WTC11 (cell line): ENCODE measurements at regions not wholly inside any gene's neighbourhood (a gene's known extent, or its start where the extent isn't known, plus 50 kb on each side); places are given as distances from the start of the nearest gene placed in this dataset.

ENCODE experiments used
- ATAC-seq: fragments of 200-7000 bp; cut with Tn5 transposase; 2 replicates; pipeline ENCODE4 v1.10.0; 2021; ENCODE audit warnings: mild to moderate bottlenecking, moderate library complexity
- CTCF ChIA-PET: fragments of 300-600 bp; sonication (Branson Sonifier 250); formaldehyde crosslinking; loops from one replicate; lab custom pipeline; 2021; ENCODE audit warnings: antibody characterized with exemption; lab: Charles Lee
- POLR2A ChIA-PET: fragments of 350-600 bp; sonication (Branson Sonifier 250); formaldehyde crosslinking; loops from one replicate; lab custom pipeline; 2021; ENCODE audit warnings: antibody characterized with exemption; lab: Charles Lee
- DNase-seq: peaks from one replicate; pipeline ENCODE4 v3.0.0; 2021; ENCODE audit warnings: low spot score
- H3K27ac Mint-ChIP-seq: 2 replicates; pipeline ENCODE4 v1.8.0; 2021; ENCODE audit warnings: mixed read lengths
- H3K27me3 Mint-ChIP-seq: 2 replicates; pipeline ENCODE4 v1.8.0; 2021; ENCODE audit warnings: low read depth, mild to moderate bottlenecking, moderate library complexity, mixed read lengths
- H3K36me3 Mint-ChIP-seq: 2 replicates; pipeline ENCODE4 v1.8.0; 2021; ENCODE audit warnings: mixed read lengths
- H3K4me1 Mint-ChIP-seq: 2 replicates; pipeline ENCODE4 v1.8.0; 2022; ENCODE audit warnings: mixed read lengths
- H3K4me3 Mint-ChIP-seq: 2 replicates; pipeline ENCODE4 v1.8.0; 2021; ENCODE audit warnings: mild to moderate bottlenecking, moderate library complexity, mixed read lengths
- H3K9me3 Mint-ChIP-seq: 2 replicates; pipeline ENCODE4 v1.8.0; 2021; ENCODE audit warnings: mixed read lengths
- CBFB ChIP-seq: sonication (generic); formaldehyde crosslinking; IDR thresholded peaks from 2 replicates; pipeline ENCODE4 v1.8.1; 2022; ENCODE audit warnings: mild to moderate bottlenecking, low read depth, missing genetic modification reagents
- CREB1 ChIP-seq: sonication (generic); formaldehyde crosslinking; IDR thresholded peaks from 2 replicates; pipeline ENCODE4 v1.8.0; 2023; ENCODE audit warnings: mild to moderate bottlenecking, missing genetic modification reagents
- JUN ChIP-seq: sonication (generic); formaldehyde crosslinking; IDR thresholded peaks from 2 replicates; pipeline ENCODE4 v1.8.0; 2023; ENCODE audit warnings: mild to moderate bottlenecking, missing genetic modification reagents
- MXD4 ChIP-seq: fragments of 250-450 bp; sonication (Bioruptor Pico); IDR thresholded peaks from 2 replicates; pipeline ENCODE4 v1.8.0; 2021; ENCODE audit warnings: mild to moderate bottlenecking, moderate library complexity, borderline replicate concordance
- NFE2L1 ChIP-seq: sonication (generic); formaldehyde crosslinking; IDR thresholded peaks from 2 replicates; pipeline ENCODE4 v1.8.1; 2023; ENCODE audit warnings: missing genetic modification reagents
- RORB ChIP-seq: fragments of 250-450 bp; sonication (Bioruptor Pico); IDR thresholded peaks from 2 replicates; pipeline ENCODE4 v1.9.0; 2021; ENCODE audit warnings: mild to moderate bottlenecking
- SOX15 ChIP-seq: fragments of 250-450 bp; sonication (Bioruptor Pico); IDR thresholded peaks from 2 replicates; pipeline ENCODE4 v1.9.0; 2021; ENCODE audit warnings: mild to moderate bottlenecking
- TCF7 ChIP-seq: sonication (generic); formaldehyde crosslinking; IDR thresholded peaks from 2 replicates; pipeline ENCODE4 v1.8.0; 2022; ENCODE audit warnings: mild to moderate bottlenecking, low read depth, missing genetic modification reagents, moderate library complexity
- ZNF232 ChIP-seq: sonication (generic); formaldehyde crosslinking; IDR thresholded peaks from 2 replicates; pipeline ENCODE4 v1.8.0; 2022; ENCODE audit warnings: mild to moderate bottlenecking, missing genetic modification reagents
- ZNF317 ChIP-seq: sonication (generic); formaldehyde crosslinking; IDR thresholded peaks from 2 replicates; pipeline ENCODE4 v1.8.1; 2023; ENCODE audit warnings: low read depth, mild to moderate bottlenecking, moderate library complexity, missing genetic modification reagents, borderline replicate concordance
- TF ChIP-seq, protein P1 (sequence below): sonication (generic); formaldehyde crosslinking; conservative IDR thresholded peaks from 2 replicates; pipeline ENCODE4 v1.8.1; 2022; ENCODE audit warnings: mild to moderate bottlenecking, missing genetic modification reagents
- TF ChIP-seq, protein P2 (sequence below): sonication (generic); formaldehyde crosslinking; IDR thresholded peaks from 2 replicates; pipeline ENCODE4 v1.8.1; 2023; ENCODE audit warnings: mild to moderate bottlenecking, missing genetic modification reagents
- TF ChIP-seq, protein P3 (sequence below): sonication (generic); formaldehyde crosslinking; IDR thresholded peaks from 2 replicates; pipeline ENCODE4 v1.8.1; 2023; ENCODE audit warnings: mild to moderate bottlenecking, missing genetic modification reagents, moderate library complexity
- TF ChIP-seq, protein P4 (sequence below): sonication (generic); formaldehyde crosslinking; IDR thresholded peaks from 2 replicates; pipeline ENCODE4 v1.8.1; 2022; ENCODE audit warnings: low read depth, mild to moderate bottlenecking, moderate library complexity, missing genetic modification reagents, borderline replicate concordance
- TF ChIP-seq, protein P5 (sequence below): sonication (generic); formaldehyde crosslinking; IDR thresholded peaks from 2 replicates; pipeline ENCODE4 v1.8.1; 2022; ENCODE audit warnings: mild to moderate bottlenecking, moderate library complexity, missing genetic modification reagents
- TF ChIP-seq, protein P6 (sequence below): sonication (generic); formaldehyde crosslinking; IDR thresholded peaks from 2 replicates; pipeline ENCODE4 v1.8.1; 2022; ENCODE audit warnings: mild to moderate bottlenecking, missing genetic modification reagents, moderate library complexity, borderline replicate concordance
- TF ChIP-seq, protein P7 (sequence below): fragments of 250-450 bp; sonication (Bioruptor Pico); IDR thresholded peaks from 2 replicates; pipeline ENCODE4 v1.9.0; 2021; ENCODE audit warnings: mild to moderate bottlenecking, borderline replicate concordance
- TF ChIP-seq, protein P8 (sequence below): sonication (generic); formaldehyde crosslinking; IDR thresholded peaks from 2 replicates; pipeline ENCODE4 v1.8.1; 2023; ENCODE audit warnings: mild to moderate bottlenecking, missing genetic modification reagents, borderline replicate concordance

DNA sequence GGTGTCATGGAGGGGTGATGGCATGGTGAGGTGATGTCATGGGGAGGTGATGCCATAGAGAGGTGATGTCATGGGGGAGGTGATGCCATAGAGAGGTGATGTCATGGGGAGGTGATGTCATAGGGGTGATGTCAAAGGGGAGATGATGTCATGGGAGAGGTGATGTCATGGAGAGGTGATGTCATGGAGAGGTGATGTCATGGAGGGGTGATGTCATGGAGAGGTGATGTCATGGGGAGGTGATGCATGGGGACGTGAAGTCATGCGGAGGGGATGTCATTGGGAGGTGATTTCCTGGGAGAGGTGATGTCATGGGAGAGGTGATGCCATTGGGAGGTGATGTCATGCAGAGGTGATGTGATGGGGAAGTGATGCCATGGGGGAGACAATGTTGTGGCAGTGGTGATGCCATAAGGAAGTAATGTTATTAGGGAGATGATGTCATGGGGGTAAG, 92.1 kb upstream of the C1orf174 start (continued):
- no peak for TF ChIP-seq CREB1 (CRISPR knock-in tag)
- no peak for TF ChIP-seq ZNF317 (CRISPR knock-in tag)
- TF ChIP-seq, protein P1, sequence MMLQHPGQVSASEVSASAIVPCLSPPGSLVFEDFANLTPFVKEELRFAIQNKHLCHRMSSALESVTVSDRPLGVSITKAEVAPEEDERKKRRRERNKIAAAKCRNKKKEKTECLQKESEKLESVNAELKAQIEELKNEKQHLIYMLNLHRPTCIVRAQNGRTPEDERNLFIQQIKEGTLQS (CRISPR knock-in tag), result no peak
- TF ChIP-seq, protein P2, sequence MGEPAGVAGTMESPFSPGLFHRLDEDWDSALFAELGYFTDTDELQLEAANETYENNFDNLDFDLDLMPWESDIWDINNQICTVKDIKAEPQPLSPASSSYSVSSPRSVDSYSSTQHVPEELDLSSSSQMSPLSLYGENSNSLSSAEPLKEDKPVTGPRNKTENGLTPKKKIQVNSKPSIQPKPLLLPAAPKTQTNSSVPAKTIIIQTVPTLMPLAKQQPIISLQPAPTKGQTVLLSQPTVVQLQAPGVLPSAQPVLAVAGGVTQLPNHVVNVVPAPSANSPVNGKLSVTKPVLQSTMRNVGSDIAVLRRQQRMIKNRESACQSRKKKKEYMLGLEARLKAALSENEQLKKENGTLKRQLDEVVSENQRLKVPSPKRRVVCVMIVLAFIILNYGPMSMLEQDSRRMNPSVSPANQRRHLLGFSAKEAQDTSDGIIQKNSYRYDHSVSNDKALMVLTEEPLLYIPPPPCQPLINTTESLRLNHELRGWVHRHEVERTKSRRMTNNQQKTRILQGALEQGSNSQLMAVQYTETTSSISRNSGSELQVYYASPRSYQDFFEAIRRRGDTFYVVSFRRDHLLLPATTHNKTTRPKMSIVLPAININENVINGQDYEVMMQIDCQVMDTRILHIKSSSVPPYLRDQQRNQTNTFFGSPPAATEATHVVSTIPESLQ, result no peak
- TF ChIP-seq, protein P3, sequence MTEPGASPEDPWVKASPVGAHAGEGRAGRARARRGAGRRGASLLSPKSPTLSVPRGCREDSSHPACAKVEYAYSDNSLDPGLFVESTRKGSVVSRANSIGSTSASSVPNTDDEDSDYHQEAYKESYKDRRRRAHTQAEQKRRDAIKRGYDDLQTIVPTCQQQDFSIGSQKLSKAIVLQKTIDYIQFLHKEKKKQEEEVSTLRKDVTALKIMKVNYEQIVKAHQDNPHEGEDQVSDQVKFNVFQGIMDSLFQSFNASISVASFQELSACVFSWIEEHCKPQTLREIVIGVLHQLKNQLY, result no peak
- no peak for TF ChIP-seq CBFB (CRISPR knock-in tag)
- TF ChIP-seq, all 79 proteins: peak for 0

DNA sequence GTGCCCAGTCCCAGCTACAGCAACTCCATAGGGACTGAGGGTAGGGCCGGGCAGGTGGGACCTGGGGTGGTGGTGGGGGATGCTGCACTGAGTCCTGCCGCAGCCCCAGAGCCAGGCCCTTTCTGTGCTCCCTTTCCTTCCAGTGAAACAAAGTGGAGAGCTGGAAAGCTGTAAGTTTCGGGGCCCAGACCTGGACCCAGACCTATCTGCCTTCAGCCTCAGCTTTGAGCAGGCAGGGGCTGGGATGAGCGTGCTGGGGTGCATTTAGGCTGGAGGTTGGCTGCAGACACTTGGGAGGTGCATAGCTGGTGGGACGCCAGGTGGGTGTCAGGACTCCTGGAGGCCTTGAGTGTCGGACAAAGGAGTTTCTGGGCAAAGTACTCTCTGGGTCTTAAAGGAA, 92.7 kb upstream of the C1orf174 start:
- no peak for DNase-seq
- H3K4me1 Mint-ChIP-seq, result no peaks in the 10 kb centered on the region
- no peak for TF ChIP-seq RORB
- TF ChIP-seq, protein P4, sequence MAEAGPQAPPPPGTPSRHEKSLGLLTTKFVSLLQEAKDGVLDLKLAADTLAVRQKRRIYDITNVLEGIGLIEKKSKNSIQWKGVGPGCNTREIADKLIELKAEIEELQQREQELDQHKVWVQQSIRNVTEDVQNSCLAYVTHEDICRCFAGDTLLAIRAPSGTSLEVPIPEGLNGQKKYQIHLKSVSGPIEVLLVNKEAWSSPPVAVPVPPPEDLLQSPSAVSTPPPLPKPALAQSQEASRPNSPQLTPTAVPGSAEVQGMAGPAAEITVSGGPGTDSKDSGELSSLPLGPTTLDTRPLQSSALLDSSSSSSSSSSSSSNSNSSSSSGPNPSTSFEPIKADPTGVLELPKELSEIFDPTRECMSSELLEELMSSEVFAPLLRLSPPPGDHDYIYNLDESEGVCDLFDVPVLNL, result no peak
- TF ChIP-seq, protein P5, sequence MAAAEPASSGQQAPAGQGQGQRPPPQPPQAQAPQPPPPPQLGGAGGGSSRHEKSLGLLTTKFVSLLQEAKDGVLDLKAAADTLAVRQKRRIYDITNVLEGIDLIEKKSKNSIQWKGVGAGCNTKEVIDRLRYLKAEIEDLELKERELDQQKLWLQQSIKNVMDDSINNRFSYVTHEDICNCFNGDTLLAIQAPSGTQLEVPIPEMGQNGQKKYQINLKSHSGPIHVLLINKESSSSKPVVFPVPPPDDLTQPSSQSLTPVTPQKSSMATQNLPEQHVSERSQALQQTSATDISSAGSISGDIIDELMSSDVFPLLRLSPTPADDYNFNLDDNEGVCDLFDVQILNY (CRISPR knock-in tag), result no peak
- no peak overlapping the region for H3K27ac Mint-ChIP-seq
- peaks cover 75% of the 10 kb centered on the region for H3K9me3 Mint-ChIP-seq
- CTCF ChIA-PET, result no interaction called here
- POLR2A ChIA-PET, result no interaction called here
- H3K36me3 Mint-ChIP-seq, result peaks cover 63% of the 10 kb centered on the region
- no peak overlapping the region for H3K4me3 Mint-ChIP-seq
- peaks cover 13% of the 10 kb centered on the region for H3K27me3 Mint-ChIP-seq
- no peak for ATAC-seq

DNA sequence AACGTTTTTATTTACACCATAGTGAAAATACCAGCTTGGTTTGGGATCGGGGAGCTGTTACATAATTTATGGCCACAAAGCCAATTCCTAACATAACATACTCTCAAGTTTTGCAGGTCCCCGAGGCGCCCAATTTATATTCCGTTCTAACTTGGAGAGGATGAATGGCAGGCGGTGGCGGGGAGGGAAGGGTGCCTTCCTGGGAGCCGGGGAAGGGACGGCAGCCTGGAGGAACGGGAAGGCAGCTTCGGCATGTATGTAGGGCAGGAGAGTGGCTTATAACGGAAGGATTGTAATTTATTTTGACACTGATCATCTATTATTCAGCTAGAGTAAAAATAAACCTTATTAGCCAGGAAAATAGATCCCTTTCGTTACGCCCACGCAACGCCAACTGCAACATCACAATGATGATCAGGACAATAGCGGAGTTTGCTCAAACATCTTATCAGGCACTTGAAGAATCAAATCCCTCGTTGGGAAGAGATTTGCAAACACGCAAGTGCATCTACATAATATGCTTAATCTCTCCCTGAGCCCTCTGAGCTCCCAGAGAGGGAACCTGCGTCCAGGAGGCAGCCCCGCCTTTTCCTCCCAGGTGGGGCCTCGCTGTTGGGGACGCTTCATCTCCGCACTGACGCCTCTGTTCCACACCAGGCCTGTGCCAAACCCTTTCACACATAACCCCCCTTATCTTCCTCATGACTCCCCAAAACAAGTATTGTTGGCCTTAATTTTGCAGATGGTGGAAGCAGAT, 93.7 kb upstream of the C1orf174 start:
- ATAC-seq, result no peak
- POLR2A ChIA-PET, result no interaction called here
- H3K27ac Mint-ChIP-seq, result no peak overlapping the region
- H3K36me3 Mint-ChIP-seq, result peaks cover 67% of the 10 kb centered on the region
- peaks cover 84% of the 10 kb centered on the region for H3K9me3 Mint-ChIP-seq
- DNase-seq, result no peak
- peaks cover 15% of the 10 kb centered on the region for H3K27me3 Mint-ChIP-seq
- CTCF ChIA-PET, result no interaction called here
- no peak overlapping the region for H3K4me3 Mint-ChIP-seq
- H3K4me1 Mint-ChIP-seq, result no peaks in the 10 kb centered on the region
- TF ChIP-seq, protein P6, sequence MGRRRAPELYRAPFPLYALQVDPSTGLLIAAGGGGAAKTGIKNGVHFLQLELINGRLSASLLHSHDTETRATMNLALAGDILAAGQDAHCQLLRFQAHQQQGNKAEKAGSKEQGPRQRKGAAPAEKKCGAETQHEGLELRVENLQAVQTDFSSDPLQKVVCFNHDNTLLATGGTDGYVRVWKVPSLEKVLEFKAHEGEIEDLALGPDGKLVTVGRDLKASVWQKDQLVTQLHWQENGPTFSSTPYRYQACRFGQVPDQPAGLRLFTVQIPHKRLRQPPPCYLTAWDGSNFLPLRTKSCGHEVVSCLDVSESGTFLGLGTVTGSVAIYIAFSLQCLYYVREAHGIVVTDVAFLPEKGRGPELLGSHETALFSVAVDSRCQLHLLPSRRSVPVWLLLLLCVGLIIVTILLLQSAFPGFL (CRISPR knock-in tag), result no peak
- TF ChIP-seq, protein P7, sequence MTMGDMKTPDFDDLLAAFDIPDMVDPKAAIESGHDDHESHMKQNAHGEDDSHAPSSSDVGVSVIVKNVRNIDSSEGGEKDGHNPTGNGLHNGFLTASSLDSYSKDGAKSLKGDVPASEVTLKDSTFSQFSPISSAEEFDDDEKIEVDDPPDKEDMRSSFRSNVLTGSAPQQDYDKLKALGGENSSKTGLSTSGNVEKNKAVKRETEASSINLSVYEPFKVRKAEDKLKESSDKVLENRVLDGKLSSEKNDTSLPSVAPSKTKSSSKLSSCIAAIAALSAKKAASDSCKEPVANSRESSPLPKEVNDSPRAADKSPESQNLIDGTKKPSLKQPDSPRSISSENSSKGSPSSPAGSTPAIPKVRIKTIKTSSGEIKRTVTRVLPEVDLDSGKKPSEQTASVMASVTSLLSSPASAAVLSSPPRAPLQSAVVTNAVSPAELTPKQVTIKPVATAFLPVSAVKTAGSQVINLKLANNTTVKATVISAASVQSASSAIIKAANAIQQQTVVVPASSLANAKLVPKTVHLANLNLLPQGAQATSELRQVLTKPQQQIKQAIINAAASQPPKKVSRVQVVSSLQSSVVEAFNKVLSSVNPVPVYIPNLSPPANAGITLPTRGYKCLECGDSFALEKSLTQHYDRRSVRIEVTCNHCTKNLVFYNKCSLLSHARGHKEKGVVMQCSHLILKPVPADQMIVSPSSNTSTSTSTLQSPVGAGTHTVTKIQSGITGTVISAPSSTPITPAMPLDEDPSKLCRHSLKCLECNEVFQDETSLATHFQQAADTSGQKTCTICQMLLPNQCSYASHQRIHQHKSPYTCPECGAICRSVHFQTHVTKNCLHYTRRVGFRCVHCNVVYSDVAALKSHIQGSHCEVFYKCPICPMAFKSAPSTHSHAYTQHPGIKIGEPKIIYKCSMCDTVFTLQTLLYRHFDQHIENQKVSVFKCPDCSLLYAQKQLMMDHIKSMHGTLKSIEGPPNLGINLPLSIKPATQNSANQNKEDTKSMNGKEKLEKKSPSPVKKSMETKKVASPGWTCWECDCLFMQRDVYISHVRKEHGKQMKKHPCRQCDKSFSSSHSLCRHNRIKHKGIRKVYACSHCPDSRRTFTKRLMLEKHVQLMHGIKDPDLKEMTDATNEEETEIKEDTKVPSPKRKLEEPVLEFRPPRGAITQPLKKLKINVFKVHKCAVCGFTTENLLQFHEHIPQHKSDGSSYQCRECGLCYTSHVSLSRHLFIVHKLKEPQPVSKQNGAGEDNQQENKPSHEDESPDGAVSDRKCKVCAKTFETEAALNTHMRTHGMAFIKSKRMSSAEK (CRISPR knock-in tag), result no peak
- TF ChIP-seq NFE2L1 (CRISPR knock-in tag) (no peak), TCF7 (CRISPR knock-in tag) (no peak), JUN (CRISPR knock-in tag) (no peak), MXD4 (CRISPR knock-in tag) (no peak), RORB (no peak), ZNF232 (CRISPR knock-in tag) (no peak), SOX15 (CRISPR knock-in tag) (no peak)
- TF ChIP-seq, protein P8, sequence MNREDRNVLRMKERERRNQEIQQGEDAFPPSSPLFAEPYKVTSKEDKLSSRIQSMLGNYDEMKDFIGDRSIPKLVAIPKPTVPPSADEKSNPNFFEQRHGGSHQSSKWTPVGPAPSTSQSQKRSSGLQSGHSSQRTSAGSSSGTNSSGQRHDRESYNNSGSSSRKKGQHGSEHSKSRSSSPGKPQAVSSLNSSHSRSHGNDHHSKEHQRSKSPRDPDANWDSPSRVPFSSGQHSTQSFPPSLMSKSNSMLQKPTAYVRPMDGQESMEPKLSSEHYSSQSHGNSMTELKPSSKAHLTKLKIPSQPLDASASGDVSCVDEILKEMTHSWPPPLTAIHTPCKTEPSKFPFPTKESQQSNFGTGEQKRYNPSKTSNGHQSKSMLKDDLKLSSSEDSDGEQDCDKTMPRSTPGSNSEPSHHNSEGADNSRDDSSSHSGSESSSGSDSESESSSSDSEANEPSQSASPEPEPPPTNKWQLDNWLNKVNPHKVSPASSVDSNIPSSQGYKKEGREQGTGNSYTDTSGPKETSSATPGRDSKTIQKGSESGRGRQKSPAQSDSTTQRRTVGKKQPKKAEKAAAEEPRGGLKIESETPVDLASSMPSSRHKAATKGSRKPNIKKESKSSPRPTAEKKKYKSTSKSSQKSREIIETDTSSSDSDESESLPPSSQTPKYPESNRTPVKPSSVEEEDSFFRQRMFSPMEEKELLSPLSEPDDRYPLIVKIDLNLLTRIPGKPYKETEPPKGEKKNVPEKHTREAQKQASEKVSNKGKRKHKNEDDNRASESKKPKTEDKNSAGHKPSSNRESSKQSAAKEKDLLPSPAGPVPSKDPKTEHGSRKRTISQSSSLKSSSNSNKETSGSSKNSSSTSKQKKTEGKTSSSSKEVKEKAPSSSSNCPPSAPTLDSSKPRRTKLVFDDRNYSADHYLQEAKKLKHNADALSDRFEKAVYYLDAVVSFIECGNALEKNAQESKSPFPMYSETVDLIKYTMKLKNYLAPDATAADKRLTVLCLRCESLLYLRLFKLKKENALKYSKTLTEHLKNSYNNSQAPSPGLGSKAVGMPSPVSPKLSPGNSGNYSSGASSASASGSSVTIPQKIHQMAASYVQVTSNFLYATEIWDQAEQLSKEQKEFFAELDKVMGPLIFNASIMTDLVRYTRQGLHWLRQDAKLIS (CRISPR knock-in tag), result no peak
